HG03066 (cell line): ENCODE measurements at regions not wholly inside any gene's neighbourhood (a gene's known extent, or its start where the extent isn't known, plus 50 kb on each side); places are given as distances from the start of the nearest gene placed in this dataset.
"Not testable (repeated sequence)": the region's sequence is repeated elsewhere in the genome, so short reads cannot be mapped to it uniquely, and the experiment has no call there.

ENCODE experiments used
- ATAC-seq: cut with Tn5 transposase; IDR thresholded peaks from one replicate; pipeline ENCODE4 v1.9.1; 2021; ENCODE audit warnings: low read depth; ENCODE audit not compliant: unreplicated experiment

- ATAC-seq: no peak
These were observed 54.7 kb upstream of the PGM2 start for GRCh38 chr4:37771771-37772170.

GRCh38 chr4:37770016-37770415, 56.5 kb upstream of the PGM2 start:
- ATAC-seq: no peak

GRCh38 chr4:37769391-37769989, 57.0 kb upstream of the PGM2 start:
- no peak for ATAC-seq

DNA sequence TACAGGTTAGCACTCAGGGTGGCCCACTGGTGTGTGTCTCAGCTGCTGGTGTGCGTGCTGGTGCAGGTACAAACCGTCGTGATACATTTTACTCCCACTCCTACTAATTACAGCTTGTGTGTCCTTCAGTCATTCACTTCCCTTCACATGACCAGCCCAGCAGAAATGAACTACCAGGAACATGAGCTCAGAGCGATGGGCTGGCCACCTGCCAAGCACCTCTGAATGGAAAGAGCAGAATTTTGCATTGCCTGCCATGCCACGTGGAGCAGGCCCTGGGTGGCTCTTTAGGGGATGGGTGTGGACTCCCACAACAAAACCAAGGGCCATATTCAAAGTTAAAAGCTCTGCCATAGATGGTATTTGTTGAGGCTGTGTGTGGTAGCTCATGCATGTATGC, 58.9 kb upstream of the PGM2 start:
- no peak for ATAC-seq

DNA sequence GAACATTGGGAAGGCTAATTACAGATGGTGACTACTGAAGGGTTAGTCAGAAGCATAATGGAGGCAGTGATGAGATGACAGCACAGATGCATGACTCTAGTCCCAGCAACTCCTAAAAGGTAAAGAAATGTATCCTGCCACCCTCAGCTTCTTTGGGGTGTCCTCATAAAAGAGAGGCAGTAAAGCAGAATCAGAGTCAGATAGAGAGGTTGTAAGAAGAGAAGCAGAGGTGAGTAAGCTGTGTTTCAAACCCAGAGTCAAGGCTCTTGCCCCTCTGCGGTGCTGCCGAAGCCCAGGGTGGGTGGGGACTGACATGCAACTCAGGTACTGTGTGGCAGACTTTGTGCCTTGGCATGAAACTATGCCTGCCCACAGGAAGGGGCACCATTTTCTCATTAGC, 59.5 kb upstream of the PGM2 start:
- no peak for ATAC-seq

DNA sequence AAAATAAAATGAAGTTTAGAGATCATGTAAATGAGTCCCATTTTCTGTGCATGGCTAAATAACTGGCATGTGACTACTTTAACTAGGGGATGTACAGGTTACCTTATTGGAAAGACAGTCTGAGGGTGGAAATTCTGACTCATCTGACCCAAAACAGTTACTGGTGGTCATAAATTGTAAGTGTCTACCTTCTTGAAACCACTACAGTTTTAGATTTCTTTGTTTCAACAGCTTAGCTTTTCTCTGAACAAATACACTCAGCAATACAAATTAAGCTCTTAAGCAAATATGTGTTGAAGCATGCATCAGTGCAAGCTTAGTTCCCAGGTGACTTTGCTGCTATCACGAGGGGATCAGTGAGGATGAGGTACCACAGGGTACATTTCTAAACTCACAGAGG, 60.7 kb upstream of the PGM2 start:
- ATAC-seq: peak; percentile 46

DNA sequence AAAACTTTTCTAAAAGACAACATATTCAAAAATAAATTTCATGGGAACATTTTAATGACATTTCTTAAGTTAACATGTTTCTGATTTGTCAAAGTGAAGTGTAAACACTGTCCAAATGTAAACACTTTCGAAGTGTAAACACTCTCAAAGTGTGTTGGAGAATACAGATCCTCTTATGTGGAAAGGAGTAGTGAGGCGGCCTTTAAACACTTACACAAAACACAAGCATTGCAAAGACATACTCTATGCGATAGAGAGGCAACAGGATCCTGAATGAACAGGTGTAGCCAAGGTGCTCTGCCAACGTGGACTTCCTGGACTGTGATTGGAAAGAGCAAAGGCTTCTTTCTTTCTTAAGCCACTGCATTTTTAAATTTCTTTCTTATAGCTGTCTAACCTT, 62.7 kb upstream of the PGM2 start:
- no peak for ATAC-seq

DNA sequence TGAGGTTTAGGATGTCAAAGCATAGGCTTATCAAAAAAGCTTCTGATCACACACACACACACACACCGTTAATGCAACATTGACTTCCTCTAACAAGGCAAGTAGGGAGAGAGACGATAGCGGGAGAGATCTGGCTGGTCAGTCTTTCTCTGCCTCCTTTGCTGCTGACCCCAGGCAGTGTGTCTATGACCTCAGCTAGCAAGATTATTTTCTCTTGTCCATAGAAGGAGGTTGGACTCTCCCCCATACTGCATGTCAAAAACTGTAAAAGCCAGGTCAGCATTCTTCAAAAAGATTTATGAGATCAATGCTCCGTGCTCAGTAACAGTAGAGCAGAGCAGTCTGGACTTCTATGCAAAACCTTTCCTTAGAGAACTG, 63.5 kb upstream of the PGM2 start:
- no peak for ATAC-seq

DNA sequence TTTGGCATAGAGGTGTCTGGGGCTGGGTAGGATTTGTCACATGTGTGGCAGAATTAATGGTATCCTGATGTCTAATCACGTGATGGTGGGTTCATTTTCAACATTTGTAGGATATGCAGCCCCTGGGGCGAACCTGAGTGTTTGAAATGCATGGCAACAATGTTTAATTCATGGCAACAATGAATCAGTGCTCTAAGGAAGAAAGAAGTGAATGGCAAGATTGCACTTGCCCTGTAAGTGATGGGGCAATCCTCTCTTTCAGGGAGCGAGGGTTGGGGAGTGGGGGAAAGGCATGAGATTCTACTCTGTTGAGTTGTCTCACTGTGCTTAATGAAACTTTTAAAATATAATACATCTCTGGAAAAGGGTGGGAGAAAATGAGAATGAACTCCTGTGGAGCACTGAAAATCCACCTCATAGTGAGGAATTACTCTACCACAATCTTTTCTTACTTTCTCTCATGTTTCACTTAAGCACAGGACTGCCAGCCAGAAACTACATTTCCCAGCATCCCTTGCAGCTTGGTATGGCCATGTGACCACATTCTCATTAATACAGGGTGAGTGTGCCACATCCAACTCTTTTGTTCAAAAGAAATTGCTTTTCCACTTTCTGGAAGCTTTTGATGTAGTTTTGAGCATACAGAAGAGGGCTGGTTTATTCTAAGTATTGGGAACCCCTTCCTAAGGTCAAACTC, 64.0 kb upstream of the PGM2 start:
- ATAC-seq: no peak

- ATAC-seq: no peak
These were observed 65.6 kb upstream of the PGM2 start for GRCh38 chr4:37760840-37761239.

GRCh38 chr4:37759833-37760232, 66.7 kb upstream of the PGM2 start:
- no peak for ATAC-seq

GRCh38 chr4:37758226-37758625, 68.3 kb upstream of the PGM2 start:
- no peak for ATAC-seq

GRCh38 chr4:37757761-37758160, 68.7 kb upstream of the PGM2 start:
- ATAC-seq: no peak

- ATAC-seq: no peak
These were observed 69.4 kb upstream of the PGM2 start for GRCh38 chr4:37757121-37757520.

- ATAC-seq: no peak
These were observed 68.4 kb upstream of the RELL1 start for GRCh38 chr4:37754410-37755185.

- peak; percentile 78 for ATAC-seq
These were observed 63.3 kb upstream of the RELL1 start for GRCh38 chr4:37749398-37749988.

GRCh38 chr4:37748485-37748884, 62.3 kb upstream of the RELL1 start:
- ATAC-seq: no peak

- no peak for ATAC-seq
These were observed 61.7 kb upstream of the RELL1 start for GRCh38 chr4:37747772-37748330.

- not testable (repeated sequence) for ATAC-seq
These were observed 60.7 kb upstream of the RELL1 start for GRCh38 chr4:37746852-37747251.

GRCh38 chr4:37745946-37746345, 59.8 kb upstream of the RELL1 start:
- no peak for ATAC-seq

GRCh38 chr4:37742149-37742548, 56.0 kb upstream of the RELL1 start:
- ATAC-seq: no peak
